ENCODE measurements at regions not wholly inside any gene's neighbourhood (a gene's known extent, or its start where the extent isn't known, plus 50 kb on each side); places are given as distances from the start of the nearest gene placed in this dataset.

- no peak for TF ChIP-seq CTCF (IDR thresholded peaks at IDR 0.05)
- 75 to 77% methylated on average over 29 of the region's 29 CpGs for WGBS, 2 donors
Observed at GRCh38 chr14:104284636-104285507, 146.5 kb downstream of the KIF26A start.

GRCh38 chr14:104285508-104285840 lies 147.1 kb downstream of the KIF26A start:
- ATAC-seq (peak in 1 of 8 donors; percentile 7), DNase-seq (no peak)
- H3K4me1 ChIP-seq, result no peaks in the 10 kb centered on the region
- WGBS, 2 donors, result 54% methylated on average over 7 of the region's 7 CpGs
- H3K4me3 ChIP-seq, result no peak overlapping the region
- peaks cover 0 to 3% (median 0%) of the 10 kb centered on the region in 7 donors for H3K27me3 ChIP-seq
- intact Hi-C loops (cut with DNase I), result no loop called here
- no peak for TF ChIP-seq CTCF (IDR thresholded peaks at IDR 0.05)
- no peak overlapping the region for H3K27ac ChIP-seq
- no peaks in the 10 kb centered on the region for H3K9me3 ChIP-seq
- no peaks in the 10 kb centered on the region for H3K36me3 ChIP-seq

More at GRCh38 chr14:104284636-104285507, 146.5 kb downstream of the KIF26A start:
- Histone ChIP-seq H3K9me3 (no peaks in the 10 kb centered on the region), H3K27ac (no peak overlapping the region), H3K4me3 (no peak overlapping the region), H3K36me3 (no peaks in the 10 kb centered on the region), H3K27me3 (peaks cover 0 to 3% (median 0%) of the 10 kb centered on the region in 7 donors), H3K4me1 (no peaks in the 10 kb centered on the region)
- no peak for DNase-seq
- intact Hi-C loops (cut with DNase I), result no loop called here
- ATAC-seq, result no peak

GRCh38 chr14:104286086-104286485 lies 147.7 kb downstream of the KIF26A start:
- DNase-seq, result no peak
- 79 to 83% methylated on average over 11 of the region's 11 CpGs for WGBS, 2 donors
- Histone ChIP-seq H3K4me1 (no peaks in the 10 kb centered on the region), H3K27ac (no peak overlapping the region), H3K36me3 (no peaks in the 10 kb centered on the region), H3K27me3 (peaks cover 0 to 8% (median 3%) of the 10 kb centered on the region in 7 donors), H3K4me3 (no peak overlapping the region), H3K9me3 (no peaks in the 10 kb centered on the region)
- TF ChIP-seq CTCF (IDR thresholded peaks at IDR 0.05), result no peak
- intact Hi-C loops (cut with DNase I), result no loop called here
- no peak for ATAC-seq

- WGBS, 2 donors, result 85 to 86% methylated on average over 7 of the region's 7 CpGs
Observed at GRCh38 chr14:104286496-104286895, 148.1 kb downstream of the KIF26A start.

More at GRCh38 chr14:104286496-104286895, 148.1 kb downstream of the KIF26A start:
- Histone ChIP-seq H3K27ac (no peak overlapping the region), H3K4me3 (no peak overlapping the region), H3K27me3 (peaks cover 0 to 13% (median 7%) of the 10 kb centered on the region in 7 donors), H3K36me3 (no peaks in the 10 kb centered on the region), H3K9me3 (no peaks in the 10 kb centered on the region), H3K4me1 (no peaks in the 10 kb centered on the region)
- DNase-seq, result no peak
- no peak for ATAC-seq
- intact Hi-C loops (cut with DNase I), result no loop called here
- no peak for TF ChIP-seq CTCF (IDR thresholded peaks at IDR 0.05)

Measured in heart right ventricle (tissue), 16 donors.